ENCODE measurements at regions not wholly inside any gene's neighbourhood (a gene's known extent, or its start where the extent isn't known, plus 50 kb on each side); places are given as distances from the start of the nearest gene placed in this dataset.
A peak's percentile ranks its signal among the peaks of the same experiment; 100 is the strongest.

GRCh38 chr20:23203951-23204730 lies 118.0 kb upstream of the CD93 start:
- Histone ChIP-seq H3K9me3 (ENCODE audit: insufficient read depth, low read length) (no peaks in the 10 kb centered on the region), H4K20me1 (ENCODE audit: insufficient read depth, low read length) (no peaks in the 10 kb centered on the region), H3K4me1 (ENCODE audit: low read length) (peaks cover 23% of the 10 kb centered on the region), H3K36me3 (replicated peaks; ENCODE audit: low read depth, low read length) (no peaks in the 10 kb centered on the region), H2AFZ (ENCODE audit: low read depth, low read length) (no peak overlapping the region), H3K4me3 (ENCODE audit: low read length) (no peak overlapping the region), H3K79me2 (ENCODE audit: low read length) (no peaks in the 10 kb centered on the region), H3K27ac (ENCODE audit: low read length) (no peak overlapping the region), H3K27me3 (ENCODE audit: low read depth, low read length) (peaks cover 28% of the 10 kb centered on the region), H3K4me2 (ENCODE audit: low read length) (no peak overlapping the region), H3K9ac (ENCODE audit: low read length) (no peak overlapping the region)
- no peak for TF ChIP-seq EZH2phosphoT487 (IDR thresholded peaks at IDR 0.05; ENCODE audit: low read depth)
- TF ChIP-seq, protein P1, sequence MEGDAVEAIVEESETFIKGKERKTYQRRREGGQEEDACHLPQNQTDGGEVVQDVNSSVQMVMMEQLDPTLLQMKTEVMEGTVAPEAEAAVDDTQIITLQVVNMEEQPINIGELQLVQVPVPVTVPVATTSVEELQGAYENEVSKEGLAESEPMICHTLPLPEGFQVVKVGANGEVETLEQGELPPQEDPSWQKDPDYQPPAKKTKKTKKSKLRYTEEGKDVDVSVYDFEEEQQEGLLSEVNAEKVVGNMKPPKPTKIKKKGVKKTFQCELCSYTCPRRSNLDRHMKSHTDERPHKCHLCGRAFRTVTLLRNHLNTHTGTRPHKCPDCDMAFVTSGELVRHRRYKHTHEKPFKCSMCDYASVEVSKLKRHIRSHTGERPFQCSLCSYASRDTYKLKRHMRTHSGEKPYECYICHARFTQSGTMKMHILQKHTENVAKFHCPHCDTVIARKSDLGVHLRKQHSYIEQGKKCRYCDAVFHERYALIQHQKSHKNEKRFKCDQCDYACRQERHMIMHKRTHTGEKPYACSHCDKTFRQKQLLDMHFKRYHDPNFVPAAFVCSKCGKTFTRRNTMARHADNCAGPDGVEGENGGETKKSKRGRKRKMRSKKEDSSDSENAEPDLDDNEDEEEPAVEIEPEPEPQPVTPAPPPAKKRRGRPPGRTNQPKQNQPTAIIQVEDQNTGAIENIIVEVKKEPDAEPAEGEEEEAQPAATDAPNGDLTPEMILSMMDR (IDR thresholded peaks at IDR 0.05; ENCODE audit: low read depth, low read length) = no peak

DNA sequence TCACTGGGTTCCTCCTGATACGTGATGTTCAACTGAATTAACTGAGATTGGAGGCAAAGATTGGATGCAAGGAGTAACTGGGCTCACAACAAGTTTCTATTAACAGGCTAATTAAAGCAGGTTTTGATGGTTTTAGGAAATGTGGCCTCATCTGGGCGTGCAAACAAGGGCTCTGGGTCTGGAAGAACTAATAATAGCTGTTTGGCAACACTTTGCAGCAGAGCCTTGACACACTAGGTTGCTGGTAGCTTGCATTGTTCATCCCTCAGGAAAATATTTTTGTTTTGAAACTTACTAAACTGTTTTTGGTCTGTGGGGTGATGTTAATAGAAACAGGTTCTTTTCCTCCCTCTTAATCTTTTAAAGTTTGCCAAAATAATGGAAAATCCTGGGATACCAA lies 117.2 kb upstream of the CD93 start:
- no peak for TF ChIP-seq EZH2phosphoT487 (IDR thresholded peaks at IDR 0.05; ENCODE audit: low read depth)
- TF ChIP-seq, protein P1 (IDR thresholded peaks at IDR 0.05; ENCODE audit: low read depth, low read length) = no peak
- Histone ChIP-seq H3K9ac (ENCODE audit: low read length) (no peak overlapping the region), H3K4me3 (ENCODE audit: low read length) (no peak overlapping the region), H3K4me1 (ENCODE audit: low read length) (peaks cover 31% of the 10 kb centered on the region), H3K27ac (ENCODE audit: low read length) (no peak overlapping the region), H2AFZ (ENCODE audit: low read depth, low read length) (no peak overlapping the region), H3K36me3 (replicated peaks; ENCODE audit: low read depth, low read length) (no peaks in the 10 kb centered on the region), H3K79me2 (ENCODE audit: low read length) (no peaks in the 10 kb centered on the region), H3K9me3 (ENCODE audit: insufficient read depth, low read length) (no peaks in the 10 kb centered on the region), H3K27me3 (ENCODE audit: low read depth, low read length) (peaks cover 19% of the 10 kb centered on the region), H4K20me1 (ENCODE audit: insufficient read depth, low read length) (no peaks in the 10 kb centered on the region), H3K4me2 (ENCODE audit: low read length) (no peak overlapping the region)

DNA sequence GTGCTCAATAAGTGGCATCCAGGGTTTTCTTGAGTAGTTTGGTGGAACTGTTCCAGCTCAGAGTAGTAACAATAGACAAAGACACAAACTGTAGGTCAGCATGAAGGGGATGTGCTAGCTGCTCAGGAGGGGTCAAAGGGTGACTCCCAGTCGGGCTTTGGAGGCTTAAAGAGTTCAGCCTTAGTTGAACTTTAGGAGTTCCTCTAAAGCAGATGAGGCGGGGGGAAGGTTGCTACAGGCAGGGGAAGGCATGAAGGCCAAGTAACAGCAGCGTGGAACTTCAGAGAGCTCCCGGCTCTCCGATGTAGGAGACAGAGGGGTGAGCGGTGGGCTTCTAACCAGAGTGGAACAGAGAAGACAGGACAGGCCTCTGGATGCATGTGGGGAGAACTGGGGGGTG lies 115.5 kb upstream of the CD93 start:
- H3K9ac ChIP-seq (ENCODE audit: low read length) = no peak overlapping the region
- peaks cover 5% of the 10 kb centered on the region for H3K36me3 ChIP-seq (replicated peaks; ENCODE audit: low read depth, low read length)
- TF ChIP-seq, protein P1 (IDR thresholded peaks at IDR 0.05; ENCODE audit: low read depth, low read length) = no peak
- TF ChIP-seq EZH2phosphoT487 (IDR thresholded peaks at IDR 0.05; ENCODE audit: low read depth) = no peak
- peaks cover 36% of the 10 kb centered on the region for H3K4me1 ChIP-seq (ENCODE audit: low read length)
- no peaks in the 10 kb centered on the region for H3K9me3 ChIP-seq (ENCODE audit: insufficient read depth, low read length)
- no peak overlapping the region for H3K4me3 ChIP-seq (ENCODE audit: low read length)
- H3K4me2 ChIP-seq (ENCODE audit: low read length) = no peak overlapping the region
- H3K79me2 ChIP-seq (ENCODE audit: low read length) = no peaks in the 10 kb centered on the region
- H3K27me3 ChIP-seq (ENCODE audit: low read depth, low read length) = peaks cover 14% of the 10 kb centered on the region
- no peaks in the 10 kb centered on the region for H4K20me1 ChIP-seq (ENCODE audit: insufficient read depth, low read length)
- H3K27ac ChIP-seq (ENCODE audit: low read length) = no peak overlapping the region
- 0 out of 2 replicates have a peak overlapping the region, but pooled peaks have one; percentile 4 for H2AFZ ChIP-seq (ENCODE audit: low read depth, low read length)

GRCh38 chr20:23200914-23201313 lies 114.8 kb upstream of the CD93 start:
- Histone ChIP-seq H3K4me3 (ENCODE audit: low read length) (peak overlapping the region; percentile 43), H3K27ac (ENCODE audit: low read length) (peak overlapping the region; percentile 73), H3K36me3 (replicated peaks; ENCODE audit: low read depth, low read length) (peaks cover 5% of the 10 kb centered on the region), H3K9me3 (ENCODE audit: insufficient read depth, low read length) (no peaks in the 10 kb centered on the region), H4K20me1 (ENCODE audit: insufficient read depth, low read length) (no peaks in the 10 kb centered on the region), H3K4me2 (ENCODE audit: low read length) (peak overlapping the region; percentile 66), H2AFZ (ENCODE audit: low read depth, low read length) (peak overlapping the region; percentile 50), H3K27me3 (ENCODE audit: low read depth, low read length) (peaks cover 14% of the 10 kb centered on the region), H3K9ac (ENCODE audit: low read length) (peak overlapping the region; percentile 32; the same call in 1 of the 2 replicates), H3K79me2 (ENCODE audit: low read length) (no peaks in the 10 kb centered on the region), H3K4me1 (ENCODE audit: low read length) (peaks cover 41% of the 10 kb centered on the region)
- TF ChIP-seq EZH2phosphoT487 (IDR thresholded peaks at IDR 0.05; ENCODE audit: low read depth) = no peak
- TF ChIP-seq, protein P1 (IDR thresholded peaks at IDR 0.05; ENCODE audit: low read depth, low read length) = peak; percentile 87
